ENCODE measurements at regions not wholly inside any gene's neighbourhood (a gene's known extent, or its start where the extent isn't known, plus 50 kb on each side); places are given as distances from the start of the nearest gene placed in this dataset.
"Not testable (repeated sequence)": the region's sequence is repeated elsewhere in the genome, so short reads cannot be mapped to it uniquely, and the experiment has no call there.

DNA sequence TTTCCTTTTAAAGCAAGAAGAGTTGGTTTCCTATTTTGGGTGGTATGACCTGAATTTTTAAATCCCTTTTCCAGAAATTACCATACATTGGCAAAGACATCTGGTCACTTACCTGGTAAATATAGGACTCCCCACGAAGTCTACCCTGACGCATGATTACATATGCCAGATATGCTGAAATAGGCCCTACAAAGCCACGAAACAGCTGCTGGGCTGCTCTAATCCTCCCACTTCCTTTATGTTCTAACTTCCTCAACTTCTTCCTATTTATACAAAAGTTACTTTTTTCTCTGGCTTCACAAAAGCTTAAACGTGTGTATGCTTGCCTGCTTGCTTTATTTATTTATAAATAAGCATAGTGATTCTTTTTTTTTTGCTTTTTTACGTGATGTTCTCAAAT, 186.0 kb upstream of the EPHA4 start:
- no peak for DNase-seq

DNA sequence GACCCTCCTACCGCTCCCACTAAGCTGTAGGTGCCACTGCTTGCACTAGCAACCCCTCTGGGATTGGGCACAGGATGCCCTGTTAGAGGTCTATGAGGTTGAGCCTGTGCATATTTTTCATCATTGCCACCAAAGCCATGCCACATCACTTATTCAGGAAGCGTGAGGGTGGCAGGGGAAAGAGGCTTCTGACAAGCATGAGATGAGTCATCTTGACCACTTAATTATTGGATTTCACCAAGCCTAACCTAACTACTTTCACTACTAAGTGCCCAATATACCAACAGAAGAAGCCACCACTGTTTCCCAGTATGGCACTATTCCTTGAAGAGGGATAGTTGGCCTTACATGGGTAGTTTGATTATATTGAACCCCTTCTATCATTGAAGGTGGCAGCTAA, 181.3 kb upstream of the EPHA4 start:
- DNase-seq = no peak

GRCh38 chr2:221752781-221753180, 180.7 kb upstream of the EPHA4 start:
- DNase-seq = no peak

- no peak for DNase-seq
Observed at GRCh38 chr2:221750316-221750715, 178.2 kb upstream of the EPHA4 start.

GRCh38 chr2:221747289-221747972, 175.3 kb upstream of the EPHA4 start:
- no peak for DNase-seq

- DNase-seq = no peak
Observed at GRCh38 chr2:221741496-221742211, 169.6 kb upstream of the EPHA4 start.

DNA sequence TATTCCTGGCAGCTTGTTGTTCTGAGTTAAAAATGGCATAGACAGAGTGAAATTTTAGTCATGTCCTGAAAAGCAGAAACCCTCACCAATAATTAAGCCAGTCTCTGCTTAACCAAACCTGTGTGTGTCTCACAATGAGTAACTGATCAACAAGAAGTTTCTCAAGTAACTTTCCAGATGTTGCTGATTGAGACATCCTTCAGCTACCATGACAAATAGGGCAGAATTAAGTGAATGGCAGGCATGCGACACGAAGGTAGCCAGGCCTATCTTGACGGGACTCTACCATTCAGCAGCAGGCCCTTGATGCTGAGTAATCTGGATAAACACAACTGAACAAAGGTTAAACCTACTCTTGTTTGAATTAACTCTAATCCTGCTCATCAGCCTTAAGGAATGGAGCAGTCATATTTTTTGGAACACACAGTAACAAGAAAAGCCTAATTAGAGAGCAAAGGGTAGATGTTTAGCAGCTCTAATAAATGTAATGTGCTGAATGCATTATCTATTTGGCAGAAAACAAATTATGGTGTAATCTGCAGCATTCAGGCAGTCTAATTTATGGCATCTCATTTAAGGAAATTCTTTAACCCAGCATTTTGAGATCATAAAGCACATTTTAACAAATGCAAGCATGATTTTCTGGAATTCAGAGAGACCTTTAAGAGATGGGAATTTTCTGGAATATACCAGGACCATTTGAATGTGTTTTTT, 159.5 kb upstream of the EPHA4 start:
- no peak for DNase-seq

DNA sequence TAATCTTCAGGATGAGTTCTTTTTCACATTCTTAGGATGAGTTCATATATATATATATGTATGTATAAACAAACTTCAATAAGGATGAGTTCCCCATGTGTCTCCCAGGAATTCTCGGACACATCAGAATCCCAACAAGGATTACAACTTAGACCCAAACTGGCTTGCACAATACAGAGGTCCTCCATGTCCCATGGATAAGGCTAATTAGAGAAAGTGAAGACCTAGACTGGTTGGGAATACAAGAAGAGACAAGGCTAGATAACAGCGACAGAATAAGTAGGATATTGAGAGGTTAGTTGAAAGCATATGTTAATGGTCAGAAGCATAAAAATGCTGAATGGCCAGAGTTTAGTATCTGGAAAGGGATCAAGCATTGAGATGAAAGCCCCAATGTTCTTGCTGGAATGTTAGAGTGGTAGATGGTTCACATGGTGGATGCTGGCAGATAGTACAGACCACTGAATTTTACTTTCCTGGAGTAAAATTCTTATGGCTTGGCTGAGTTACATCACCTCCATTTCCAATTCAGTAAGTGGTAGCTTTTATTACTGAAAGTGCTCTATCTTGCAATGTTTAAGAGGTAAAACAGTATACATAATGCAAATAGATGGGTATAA, 154.9 kb upstream of the EPHA4 start:
- no peak for DNase-seq

- DNase-seq = no peak
Observed at GRCh38 chr2:221724631-221725203, 152.6 kb upstream of the EPHA4 start.

GRCh38 chr2:221724117-221724516, 152.0 kb upstream of the EPHA4 start:
- not testable (repeated sequence) for DNase-seq

DNA sequence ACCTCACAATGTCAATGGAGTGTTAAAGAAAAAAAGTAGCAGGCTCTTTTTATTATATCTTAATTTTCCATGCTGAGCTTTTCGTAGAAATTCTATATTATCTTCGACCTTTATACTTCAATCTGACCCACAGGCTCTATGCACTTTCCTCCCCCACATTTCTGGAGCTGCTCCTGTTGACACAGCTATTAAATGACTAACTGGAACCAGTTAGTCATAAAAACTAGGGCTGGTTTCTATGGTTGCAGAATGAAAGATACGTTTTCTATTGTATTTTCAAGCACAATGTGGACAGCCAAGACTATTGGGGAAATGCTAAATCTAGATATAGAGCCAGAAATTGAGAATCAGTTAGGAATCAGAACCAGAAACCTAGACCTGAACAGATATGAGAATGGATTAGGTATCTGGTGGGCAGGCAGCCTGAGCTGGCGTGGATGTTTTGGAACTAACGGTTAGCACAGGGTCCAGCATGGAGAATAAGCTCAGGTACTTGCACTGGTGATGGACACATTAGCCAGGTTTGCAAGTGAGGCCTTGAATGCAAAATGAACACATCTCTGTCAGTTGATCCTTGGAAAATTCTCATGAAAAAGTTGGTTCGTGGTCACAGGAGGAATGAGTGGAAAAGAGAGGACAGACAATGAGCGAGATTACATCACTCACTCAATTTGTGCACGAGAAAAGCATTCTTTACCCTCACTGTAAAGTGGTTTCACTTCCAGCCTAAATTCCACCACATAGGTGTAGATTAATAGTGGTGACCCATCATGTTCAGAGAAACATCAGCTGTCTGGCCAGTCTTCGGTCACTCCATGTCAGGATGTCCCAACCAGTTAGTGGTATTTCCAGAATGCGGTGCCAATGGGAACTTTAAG, 144.6 kb upstream of the EPHA4 start:
- DNase-seq = no peak

GRCh38 chr2:221715523-221716247, 143.6 kb upstream of the EPHA4 start:
- DNase-seq = no peak

DNA sequence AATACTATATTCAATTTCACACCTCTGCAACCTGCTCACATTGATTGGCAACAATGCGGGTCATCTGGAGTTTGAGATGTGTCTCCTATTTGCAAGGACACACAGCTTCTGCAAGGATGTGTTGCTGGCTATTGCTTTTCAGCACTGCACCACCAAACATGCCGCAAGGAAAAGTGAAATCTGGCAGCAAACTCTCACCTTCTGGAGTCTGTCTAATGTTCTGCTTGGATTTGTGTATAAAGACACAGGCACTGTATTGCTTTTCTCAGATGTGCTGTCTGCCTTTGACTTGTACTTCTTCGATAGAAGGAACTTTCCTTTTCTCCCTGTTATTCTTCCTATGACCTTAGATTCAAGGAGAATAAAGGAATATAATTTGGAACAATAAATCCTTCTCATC, 138.6 kb upstream of the EPHA4 start:
- no peak for DNase-seq

- DNase-seq = no peak
Observed at GRCh38 chr2:221708902-221709301, 136.8 kb upstream of the EPHA4 start.

DNA sequence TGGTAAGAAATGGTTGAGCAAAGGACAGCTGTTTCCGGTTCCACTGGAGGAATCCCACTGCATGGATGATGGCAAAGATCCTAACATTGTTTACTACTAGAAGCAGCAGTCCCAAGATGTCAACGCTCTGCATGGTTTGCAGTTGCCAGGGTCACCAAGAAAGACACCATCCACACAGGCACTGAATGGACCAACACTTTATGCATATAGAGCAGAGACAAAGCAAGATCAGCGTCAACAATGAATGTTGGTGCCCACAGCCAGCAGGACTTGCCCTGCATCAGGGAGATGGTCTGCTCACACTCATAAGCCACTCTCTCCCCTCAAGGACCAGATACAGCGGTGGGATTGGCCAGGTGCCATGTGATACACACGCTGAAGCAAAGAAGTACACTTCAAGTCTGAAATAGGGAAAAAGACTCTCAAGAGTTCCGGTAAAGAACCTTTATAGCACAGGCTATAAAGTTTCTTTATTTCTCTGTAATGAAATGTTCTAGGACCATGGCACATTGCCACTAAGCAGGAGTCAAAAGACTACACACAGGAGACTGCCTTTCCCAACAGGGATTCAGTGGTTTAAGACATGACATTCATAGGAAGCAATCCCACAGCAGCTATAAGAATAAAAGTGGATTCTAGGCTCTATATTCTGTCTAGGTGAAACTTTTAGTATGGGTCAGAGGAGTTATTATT, 133.2 kb upstream of the EPHA4 start:
- DNase-seq = no peak

DNA sequence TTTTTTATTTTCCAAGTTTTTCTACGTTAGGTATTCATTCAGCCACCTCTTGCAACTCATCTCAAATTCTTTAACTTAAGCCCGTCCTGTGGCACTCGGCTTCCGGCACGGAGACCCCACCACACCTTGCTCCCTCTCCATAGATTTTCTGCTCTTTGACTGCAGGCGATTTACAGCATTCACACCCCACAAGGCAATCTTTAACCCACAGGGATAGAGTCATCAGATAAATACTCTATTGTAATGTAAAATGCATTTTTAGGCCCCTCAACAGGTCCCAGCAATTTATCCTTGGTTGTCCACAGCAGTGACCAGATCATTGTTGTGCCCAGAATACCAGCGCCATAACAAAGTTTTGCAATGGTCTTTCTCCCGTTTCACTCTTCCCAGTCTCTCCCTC, 132.3 kb upstream of the EPHA4 start:
- DNase-seq = no peak

GRCh38 chr2:221693365-221693764, 121.3 kb upstream of the EPHA4 start:
- no peak for DNase-seq

GRCh38 chr2:221691571-221691970, 119.5 kb upstream of the EPHA4 start:
- no peak for DNase-seq

GRCh38 chr2:221689140-221689539, 117.0 kb upstream of the EPHA4 start:
- DNase-seq = no peak

- DNase-seq = no peak
Observed at GRCh38 chr2:221680548-221680947, 108.4 kb upstream of the EPHA4 start.

GRCh38 chr2:221677688-221678087, 105.6 kb upstream of the EPHA4 start:
- DNase-seq = no peak

All from fibroblast of skin of scalp (primary cell).